ENCODE measurements at regions not wholly inside any gene's neighbourhood (a gene's known extent, or its start where the extent isn't known, plus 50 kb on each side); places are given as distances from the start of the nearest gene placed in this dataset.

DNA sequence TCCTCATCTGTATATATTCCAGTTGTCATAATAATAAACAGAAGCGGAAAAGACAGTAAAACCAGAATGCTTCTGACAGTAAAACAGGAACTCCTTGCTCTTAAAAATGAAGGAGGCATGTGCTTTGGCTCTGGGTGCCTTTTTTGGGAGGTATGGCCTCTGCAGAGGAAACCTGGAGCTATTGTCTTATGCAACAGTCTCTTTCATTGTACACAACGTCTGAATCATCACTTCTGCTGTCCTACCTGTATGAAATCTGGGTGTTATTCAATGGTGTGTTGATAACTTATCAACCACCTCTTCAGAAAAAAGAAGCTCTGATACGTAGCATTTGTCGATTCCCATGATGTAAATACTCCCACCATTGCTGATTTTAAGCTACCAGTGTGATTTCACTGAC is 64.8 kb downstream of the CDCA7 start:
- Histone ChIP-seq H3K36me3 (ENCODE audit: control insufficient read depth, low read length) (no peaks in the 10 kb centered on the region), H3K4me1 (ENCODE audit: control insufficient read depth, low read length) (no peaks in the 10 kb centered on the region), H3K79me2 (ENCODE audit: control insufficient read depth, low read length) (no peaks in the 10 kb centered on the region), H3K9me2 (replicated peaks; ENCODE audit: control insufficient read depth, low read length) (no peaks in the 10 kb centered on the region), H3K9me3 (ENCODE audit: control insufficient read depth, insufficient read depth, low read length) (no peaks in the 10 kb centered on the region), H4K20me1 (ENCODE audit: control insufficient read depth, insufficient read depth, low read depth, low read length) (no peaks in the 10 kb centered on the region), H3K27me3 (ENCODE audit: control insufficient read depth, low read length) (peaks cover 7% of the 10 kb centered on the region), H3K4me2 (ENCODE audit: low read length) (no peak overlapping the region), H3F3A (ENCODE audit: control insufficient read depth, insufficient read depth) (no peaks in the 10 kb centered on the region), H3K4me3 (ENCODE audit: low read length) (no peak overlapping the region), H3K27ac (ENCODE audit: low read depth, low read length) (no peak overlapping the region)
- no peak for TF ChIP-seq EZH2phosphoT487 (IDR thresholded peaks at IDR 0.05; ENCODE audit: borderline replicate concordance, low read length)
- TF ChIP-seq, protein P1, sequence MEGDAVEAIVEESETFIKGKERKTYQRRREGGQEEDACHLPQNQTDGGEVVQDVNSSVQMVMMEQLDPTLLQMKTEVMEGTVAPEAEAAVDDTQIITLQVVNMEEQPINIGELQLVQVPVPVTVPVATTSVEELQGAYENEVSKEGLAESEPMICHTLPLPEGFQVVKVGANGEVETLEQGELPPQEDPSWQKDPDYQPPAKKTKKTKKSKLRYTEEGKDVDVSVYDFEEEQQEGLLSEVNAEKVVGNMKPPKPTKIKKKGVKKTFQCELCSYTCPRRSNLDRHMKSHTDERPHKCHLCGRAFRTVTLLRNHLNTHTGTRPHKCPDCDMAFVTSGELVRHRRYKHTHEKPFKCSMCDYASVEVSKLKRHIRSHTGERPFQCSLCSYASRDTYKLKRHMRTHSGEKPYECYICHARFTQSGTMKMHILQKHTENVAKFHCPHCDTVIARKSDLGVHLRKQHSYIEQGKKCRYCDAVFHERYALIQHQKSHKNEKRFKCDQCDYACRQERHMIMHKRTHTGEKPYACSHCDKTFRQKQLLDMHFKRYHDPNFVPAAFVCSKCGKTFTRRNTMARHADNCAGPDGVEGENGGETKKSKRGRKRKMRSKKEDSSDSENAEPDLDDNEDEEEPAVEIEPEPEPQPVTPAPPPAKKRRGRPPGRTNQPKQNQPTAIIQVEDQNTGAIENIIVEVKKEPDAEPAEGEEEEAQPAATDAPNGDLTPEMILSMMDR (IDR thresholded peaks at IDR 0.05; ENCODE audit: low read depth, low read length, poor library complexity, severe bottlenecking), result no peak

DNA sequence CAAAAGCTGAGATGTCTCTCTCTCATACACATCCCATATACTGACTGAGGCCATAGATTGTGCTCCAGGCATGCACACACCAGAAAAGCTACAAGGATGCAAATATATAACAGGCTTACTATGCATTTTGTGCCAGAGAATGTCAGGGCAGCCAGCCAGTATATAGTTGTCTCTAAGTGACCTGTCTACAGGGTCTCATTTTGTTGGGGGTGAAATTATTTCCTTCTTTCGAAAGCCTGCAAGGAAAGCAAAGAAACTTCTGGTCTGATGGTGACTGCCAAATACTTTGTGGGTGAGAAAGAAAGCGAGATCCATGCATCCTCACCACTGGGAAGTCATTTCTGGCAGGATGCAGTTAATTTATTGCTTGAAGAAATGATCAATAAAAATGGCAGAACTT is 70.2 kb downstream of the CDCA7 start:
- H3F3A ChIP-seq (ENCODE audit: control insufficient read depth, insufficient read depth), result no peaks in the 10 kb centered on the region
- H3K9me3 ChIP-seq (ENCODE audit: control insufficient read depth, insufficient read depth, low read length), result no peaks in the 10 kb centered on the region
- H3K4me1 ChIP-seq (ENCODE audit: control insufficient read depth, low read length), result no peaks in the 10 kb centered on the region
- H3K27me3 ChIP-seq (ENCODE audit: control insufficient read depth, low read length), result peaks cover 7% of the 10 kb centered on the region; the same call in 1 of the 2 replicates
- H3K4me3 ChIP-seq (ENCODE audit: low read length), result no peak overlapping the region
- H3K27ac ChIP-seq (ENCODE audit: low read depth, low read length), result no peak overlapping the region
- no peak overlapping the region for H3K4me2 ChIP-seq (ENCODE audit: low read length)
- H3K36me3 ChIP-seq (ENCODE audit: control insufficient read depth, low read length), result no peaks in the 10 kb centered on the region
- H4K20me1 ChIP-seq (ENCODE audit: control insufficient read depth, insufficient read depth, low read depth, low read length), result no peaks in the 10 kb centered on the region
- no peak for TF ChIP-seq EZH2phosphoT487 (IDR thresholded peaks at IDR 0.05; ENCODE audit: borderline replicate concordance, low read length)
- TF ChIP-seq, protein P1 (IDR thresholded peaks at IDR 0.05; ENCODE audit: low read depth, low read length, poor library complexity, severe bottlenecking), result no peak
- no peaks in the 10 kb centered on the region for H3K79me2 ChIP-seq (ENCODE audit: control insufficient read depth, low read length)
- no peaks in the 10 kb centered on the region for H3K9me2 ChIP-seq (replicated peaks; ENCODE audit: control insufficient read depth, low read length)

DNA sequence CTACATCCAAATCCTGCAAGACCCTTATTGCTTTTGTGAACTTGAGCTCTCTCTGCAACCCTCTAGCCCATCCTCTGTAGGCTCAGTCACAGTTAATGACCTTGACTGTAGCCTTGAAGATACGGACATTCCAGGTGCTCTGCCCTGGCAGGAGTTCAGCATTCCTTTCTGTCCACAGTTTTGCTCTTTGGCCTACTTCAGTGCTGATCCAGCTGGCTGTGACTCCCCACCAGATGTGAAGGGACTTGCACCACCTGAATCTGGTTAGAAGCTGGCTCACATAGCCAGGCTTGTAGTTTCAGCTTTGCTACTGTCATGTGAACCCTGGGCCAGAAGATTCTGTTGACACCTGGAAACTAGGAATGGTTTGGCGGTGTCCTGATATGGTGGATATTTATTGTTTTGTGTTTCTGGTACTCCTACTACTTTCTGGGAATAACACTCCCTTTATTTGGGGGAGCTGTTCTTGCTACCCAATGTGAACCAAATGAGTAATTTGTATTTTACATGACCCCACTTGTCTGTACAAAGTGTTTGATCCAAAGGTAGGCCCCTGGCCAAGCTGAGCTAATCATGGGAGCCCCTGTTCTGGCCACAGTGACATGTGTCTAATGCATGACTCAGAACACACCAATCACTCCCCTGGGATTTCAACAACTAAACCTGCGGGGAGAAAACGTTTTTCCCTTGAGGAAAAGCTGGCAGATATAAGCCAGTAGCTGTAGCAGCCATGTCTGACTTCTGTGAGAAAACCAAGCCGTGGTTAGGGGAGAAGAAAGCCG is 73.4 kb downstream of the CDCA7 start:
- Histone ChIP-seq H3K9me3 (ENCODE audit: control insufficient read depth, insufficient read depth, low read length) (no peaks in the 10 kb centered on the region), H3K36me3 (ENCODE audit: control insufficient read depth, low read length) (no peaks in the 10 kb centered on the region), H3K9me2 (replicated peaks; ENCODE audit: control insufficient read depth, low read length) (no peaks in the 10 kb centered on the region), H3K27ac (ENCODE audit: low read depth, low read length) (no peak overlapping the region), H3F3A (ENCODE audit: control insufficient read depth, insufficient read depth) (no peaks in the 10 kb centered on the region), H3K4me3 (ENCODE audit: low read length) (no peak overlapping the region), H4K20me1 (ENCODE audit: control insufficient read depth, insufficient read depth, low read depth, low read length) (no peaks in the 10 kb centered on the region), H3K4me2 (ENCODE audit: low read length) (no peak overlapping the region), H3K4me1 (ENCODE audit: control insufficient read depth, low read length) (no peaks in the 10 kb centered on the region), H3K27me3 (ENCODE audit: control insufficient read depth, low read length) (peaks cover 15% of the 10 kb centered on the region), H3K79me2 (ENCODE audit: control insufficient read depth, low read length) (no peaks in the 10 kb centered on the region)
- no peak for TF ChIP-seq EZH2phosphoT487 (IDR thresholded peaks at IDR 0.05; ENCODE audit: borderline replicate concordance, low read length)
- TF ChIP-seq, protein P1 (IDR thresholded peaks at IDR 0.05; ENCODE audit: low read depth, low read length, poor library complexity, severe bottlenecking), result no peak
